ENCODE measurements at regions not wholly inside any gene's neighbourhood (a gene's known extent, or its start where the extent isn't known, plus 50 kb on each side); places are given as distances from the start of the nearest gene placed in this dataset.

DNA sequence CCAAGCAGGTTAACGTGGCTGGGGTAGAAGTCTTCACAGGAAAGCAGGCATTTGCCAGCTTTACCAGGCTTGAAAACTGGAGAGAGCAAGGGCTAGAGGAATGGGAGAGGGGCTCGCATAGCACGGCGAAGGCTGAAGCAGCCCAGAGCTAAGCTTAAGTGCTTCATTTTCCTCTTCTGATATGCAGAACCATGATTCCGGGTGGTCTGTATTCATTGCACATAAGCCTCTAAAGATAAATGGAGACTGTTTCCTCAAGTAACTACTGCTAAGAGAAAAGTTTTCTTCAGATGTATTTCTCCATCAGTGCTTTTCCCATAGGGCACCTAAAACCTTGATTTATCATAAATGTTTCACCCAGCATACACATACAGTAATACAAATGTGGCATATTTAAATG lies 414.1 kb downstream of the MLLT3 start:
- no peak for TF ChIP-seq POLR2AphosphoS5 (IDR thresholded peaks at IDR 0.05)
- TF ChIP-seq, protein P1, sequence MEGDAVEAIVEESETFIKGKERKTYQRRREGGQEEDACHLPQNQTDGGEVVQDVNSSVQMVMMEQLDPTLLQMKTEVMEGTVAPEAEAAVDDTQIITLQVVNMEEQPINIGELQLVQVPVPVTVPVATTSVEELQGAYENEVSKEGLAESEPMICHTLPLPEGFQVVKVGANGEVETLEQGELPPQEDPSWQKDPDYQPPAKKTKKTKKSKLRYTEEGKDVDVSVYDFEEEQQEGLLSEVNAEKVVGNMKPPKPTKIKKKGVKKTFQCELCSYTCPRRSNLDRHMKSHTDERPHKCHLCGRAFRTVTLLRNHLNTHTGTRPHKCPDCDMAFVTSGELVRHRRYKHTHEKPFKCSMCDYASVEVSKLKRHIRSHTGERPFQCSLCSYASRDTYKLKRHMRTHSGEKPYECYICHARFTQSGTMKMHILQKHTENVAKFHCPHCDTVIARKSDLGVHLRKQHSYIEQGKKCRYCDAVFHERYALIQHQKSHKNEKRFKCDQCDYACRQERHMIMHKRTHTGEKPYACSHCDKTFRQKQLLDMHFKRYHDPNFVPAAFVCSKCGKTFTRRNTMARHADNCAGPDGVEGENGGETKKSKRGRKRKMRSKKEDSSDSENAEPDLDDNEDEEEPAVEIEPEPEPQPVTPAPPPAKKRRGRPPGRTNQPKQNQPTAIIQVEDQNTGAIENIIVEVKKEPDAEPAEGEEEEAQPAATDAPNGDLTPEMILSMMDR (IDR thresholded peaks at IDR 0.05), result no peak
- TF ChIP-seq POLR2A (IDR thresholded peaks at IDR 0.05), result no peak

Measured in prostate gland (tissue), 2 donors.